IMR-90 (cell line): ENCODE measurements at regions not wholly inside any gene's neighbourhood (a gene's known extent, or its start where the extent isn't known, plus 50 kb on each side); places are given as distances from the start of the nearest gene placed in this dataset.

ENCODE experiments used
- ATAC-seq: fragments of 200-7000 bp; cut with Tn5 transposase; 2 replicates; pipeline ENCODE4 v1.9.1; 2020; ENCODE audit warnings: low read depth, mild to moderate bottlenecking, moderate library complexity
- BruUV-seq: library from RNA; stranded (reverse); fragments of 400-500 nt; replicated peaks from 2 replicates; lab custom pipeline; 2021; lab: Mats Ljungman, UMichigan
- CTCF ChIA-PET: fragments of 300-600 bp; formaldehyde crosslinking; extraction: SDS; loops from one replicate; lab custom pipeline; 2021; ENCODE audit warnings: antibody characterized with exemption; lab: Yijun Ruan, JAX
- POLR2A ChIA-PET: fragments of 300-600 bp; sonication (Branson Sonifier 250); formaldehyde crosslinking; loops from one replicate; lab custom pipeline; 2022; ENCODE audit warnings: antibody characterized with exemption; ENCODE audit not compliant: unreplicated experiment; lab: Charles Lee
- DNase-seq: peaks from one replicate; pipeline ENCODE4 v3.0.0; 2013
- H2AFZ ChIP-seq: replicated peaks from 2 replicates; pipeline ENCODE3; 2013; ENCODE audit warnings: low read length, mild to moderate bottlenecking; ENCODE audit not compliant: poor library complexity
- H2AK5ac ChIP-seq: 2 replicates; pipeline ENCODE4 v1.6.1; 2013; ENCODE audit warnings: low read depth, low read length, inconsistent platforms
- H2AK9ac ChIP-seq: replicated peaks from 2 replicates; pipeline ENCODE3; 2013; ENCODE audit warnings: mild to moderate bottlenecking, low read depth, low read length, moderate library complexity; ENCODE audit not compliant: poor library complexity
- H2BK120ac ChIP-seq: 2 replicates; pipeline ENCODE4 v1.6.1; 2013; ENCODE audit warnings: low read depth, low read length, inconsistent platforms
- H2BK15ac ChIP-seq: 3 replicates; pipeline ENCODE4 v1.6.1; 2013; ENCODE audit warnings: low read depth, low read length, inconsistent platforms
- H2BK20ac ChIP-seq: 2 replicates; pipeline ENCODE4 v1.6.1; 2013; ENCODE audit warnings: low read depth, mild to moderate bottlenecking, inconsistent platforms, low read length, moderate library complexity
- H2BK5ac ChIP-seq: 2 replicates; pipeline ENCODE4 v1.6.1; 2013; ENCODE audit warnings: mild to moderate bottlenecking, low read depth, low read length, inconsistent platforms; ENCODE audit not compliant: poor library complexity, severe bottlenecking
- H3K14ac ChIP-seq: replicated peaks from 2 replicates; pipeline ENCODE4 v1.6.1; 2013; ENCODE audit warnings: low read depth, low read length, inconsistent platforms
- H3K18ac ChIP-seq: 2 replicates; pipeline ENCODE4 v1.6.1; 2013; ENCODE audit warnings: low read depth, low read length, control low read depth
- H3K23ac ChIP-seq: 2 replicates; pipeline ENCODE4 v1.6.1; 2013; ENCODE audit warnings: low read depth, low read length, inconsistent platforms
- H3K27ac ChIP-seq: 2 replicates; pipeline ENCODE4 v1.5.1; 2013; ENCODE audit warnings: mild to moderate bottlenecking, control low read depth, low read length; ENCODE audit not compliant: insufficient read depth
- H3K27me3 ChIP-seq: 2 replicates; pipeline ENCODE4 v1.6.1; 2013; ENCODE audit warnings: low read length; ENCODE audit not compliant: control insufficient read depth, insufficient read depth
- H3K36me3 ChIP-seq: 2 replicates; pipeline ENCODE4 v1.6.1; 2013; ENCODE audit warnings: low read length, mixed read lengths; ENCODE audit not compliant: control insufficient read depth, insufficient read depth
- H3K4ac ChIP-seq: 2 replicates; pipeline ENCODE4 v1.6.1; 2013; ENCODE audit warnings: low read depth, low read length, inconsistent platforms
- H3K4me1 ChIP-seq: 2 replicates; pipeline ENCODE4 v1.6.1; 2013; ENCODE audit warnings: low read length, mixed read lengths; ENCODE audit not compliant: control insufficient read depth, insufficient read depth
- H3K4me2 ChIP-seq: 2 replicates; pipeline ENCODE4 v1.6.1; 2013; ENCODE audit warnings: low read depth, mild to moderate bottlenecking, control low read depth, low read length, moderate library complexity
- H3K4me3 ChIP-seq: 2 replicates; pipeline ENCODE4 v1.5.1; 2013; ENCODE audit warnings: low read depth, mild to moderate bottlenecking, control low read depth, low read length, moderate library complexity; ENCODE audit not compliant: insufficient read depth
- H3K56ac ChIP-seq: 2 replicates; pipeline ENCODE4 v1.6.1; 2013; ENCODE audit warnings: low read length, inconsistent platforms; ENCODE audit not compliant: insufficient read depth; ENCODE audit errors: extremely low read depth
- H3K79me1 ChIP-seq, 2 experiments: 2 replicates each; pipeline ENCODE4 v1.6.1; 2013; ENCODE audit warnings: low read length in 2 of 2, inconsistent platforms in 1 of 2, low read depth in 1 of 2
- H3K9ac ChIP-seq: 2 replicates; pipeline ENCODE4 v1.6.1; 2013; ENCODE audit warnings: low read depth, low read length, control low read depth
- H3K9me1 ChIP-seq: 2 replicates; pipeline ENCODE4 v1.6.1; 2013; ENCODE audit warnings: low read length, inconsistent platforms; ENCODE audit not compliant: insufficient read depth
- H3K9me3 ChIP-seq: 2 replicates; pipeline ENCODE4 v1.6.1; 2013; ENCODE audit warnings: low read length; ENCODE audit not compliant: control insufficient read depth, insufficient read depth
- H4K20me1 ChIP-seq: 2 replicates; pipeline ENCODE4 v1.6.1; 2013; ENCODE audit warnings: low read length, inconsistent platforms; ENCODE audit not compliant: insufficient read depth
- H4K5ac ChIP-seq: 2 replicates; pipeline ENCODE4 v1.6.1; 2013; ENCODE audit warnings: mild to moderate bottlenecking, low read depth, low read length, control low read depth
- H4K8ac ChIP-seq, 2 experiments: 2 replicates each; pipeline ENCODE4 v1.6.1; 2013; ENCODE audit warnings: low read depth in 2 of 2, low read length in 2 of 2, control low read depth in 1 of 2, inconsistent platforms in 1 of 2
- H4K91ac ChIP-seq: 2 replicates; pipeline ENCODE4 v1.6.1; 2013; ENCODE audit warnings: low read depth, low read length, inconsistent platforms; ENCODE audit not compliant: insufficient read depth
- CEBPB ChIP-seq: IDR thresholded peaks from 2 replicates; pipeline ENCODE4 v1.6.1; 2012; ENCODE audit warnings: low read depth, low read length, improper control_type of control experiment
- CTCF ChIP-seq: conservative IDR thresholded peaks from 2 replicates; pipeline ENCODE4 v1.5.1; 2012; ENCODE audit warnings: mild to moderate bottlenecking, low read depth, low read length, improper control_type of control experiment
- ELK1 ChIP-seq: fragments of 150-350 bp; IDR thresholded peaks from 2 replicates; pipeline ENCODE4 v1.6.1; 2016; ENCODE audit warnings: low read depth, mild to moderate bottlenecking, low read length, moderate library complexity, borderline replicate concordance
- MXI1 ChIP-seq: IDR thresholded peaks from 2 replicates; pipeline ENCODE4 v1.6.1; 2012; ENCODE audit warnings: low read depth, mild to moderate bottlenecking, low read length, moderate library complexity, borderline replicate concordance
- POLR2A ChIP-seq: IDR thresholded peaks from 2 replicates; pipeline ENCODE4 v1.6.1; 2012; ENCODE audit warnings: mild to moderate bottlenecking, low read depth, low read length
- WGBS, 2 experiments: methylation state at CpG; one replicate each; pipeline versions ENCODE4 v1.1.5 to v1.1.7; 2013; ENCODE audit warnings: missing lambda C conversion rate in 2 of 2; ENCODE audit not compliant: insufficient read length in 1 of 2; ENCODE audit errors: extremely low coverage in 2 of 2; 5-methylcytosine and 5-hydroxymethylcytosine counted together
- dilution Hi-C: fragments of 300-500 bp; cut with HindIII; formaldehyde crosslinking; loops from one replicate; pipeline ENCODE4 v1.14.3; 2018; ENCODE audit warnings: low sequenced_read_pairs; ENCODE audit not compliant: unreplicated experiment
- in situ Hi-C: fragments of 300-500 bp; cut with MboI; formaldehyde crosslinking; loops from 3 replicates; pipeline ENCODE4 v1.14.3; 2019; ENCODE audit warnings: low sequenced_read_pairs, inconsistent platforms, mixed read lengths
- intact Hi-C: fragments of 100-400 bp; cut with micrococcal nuclease; formaldehyde crosslinking; loops from 2 replicates; pipeline ENCODE4 v1.10.0; 2022

GRCh38 chr11:71331631-71332030 is 79.3 kb upstream of the SHANK2 start:
- H3K36me3 ChIP-seq: no peaks in the 10 kb centered on the region
- in situ Hi-C loops (no loop called here), intact Hi-C loops (no loop called here), dilution Hi-C loops (no loop called here)
- ChIA-PET CTCF (no interaction called here), POLR2A (no interaction called here)
- no peak overlapping the region for H3K27ac ChIP-seq
- H4K8ac ChIP-seq: no peak overlapping the region
- WGBS, 2 experiments: no CpG with 5 or more reads among the region's 3 CpGs
- no peak overlapping the region for H4K5ac ChIP-seq
- no TSS peak for BruUV-seq
- H2BK5ac ChIP-seq: no peak overlapping the region
- H3K4me1 ChIP-seq: no peaks in the 10 kb centered on the region
- no peak overlapping the region for H4K91ac ChIP-seq
- no peaks in the 10 kb centered on the region for H4K20me1 ChIP-seq
- H2AK9ac ChIP-seq: no peak overlapping the region
- no peaks in the 10 kb centered on the region for H3K79me1 ChIP-seq
- no peak for TF ChIP-seq ELK1
- no peak for TF ChIP-seq POLR2A
- TF ChIP-seq CEBPB: no peak
- TF ChIP-seq MXI1: no peak
- no peak for TF ChIP-seq CTCF
- DNase-seq (no peak), ATAC-seq (no peak)
- no peak overlapping the region for H3K56ac ChIP-seq
- H3K23ac ChIP-seq: no peak overlapping the region
- H2AFZ ChIP-seq: no peak overlapping the region
- H3K18ac ChIP-seq: no peak overlapping the region
- H2BK20ac ChIP-seq: no peak overlapping the region
- H2BK15ac ChIP-seq: no peak overlapping the region
- no peak overlapping the region for H3K14ac ChIP-seq
- no peak overlapping the region for H2AK5ac ChIP-seq
- H3K4ac ChIP-seq: no peak overlapping the region
- peaks cover 6% of the 10 kb centered on the region; the same call in 1 of the 2 replicates for H3K9me3 ChIP-seq
- H3K9me1 ChIP-seq: no peaks in the 10 kb centered on the region
- H3K4me3 ChIP-seq: no peak overlapping the region
- H3K9ac ChIP-seq: no peak overlapping the region
- H3K4me2 ChIP-seq: no peak overlapping the region
- H2BK120ac ChIP-seq: no peak overlapping the region
- H3K27me3 ChIP-seq: peaks cover 25% of the 10 kb centered on the region
